Smooth muscle cell (in vitro differentiated cells): ENCODE measurements at regions not wholly inside any gene's neighbourhood (a gene's known extent, or its start where the extent isn't known, plus 50 kb on each side); places are given as distances from the start of the nearest gene placed in this dataset.

Experiments used
- DNase-seq: peaks from one replicate; lab custom pipeline; 2025; ENCODE audit not compliant: unreplicated experiment; lab: John Stamatoyannopoulos, UW
- H2AFZ ChIP-seq: fragments of 200-600 bp; sonication (generic); 2 replicates; pipeline ENCODE4 v1.6.0; 2016; ENCODE audit warnings: antibody characterized with exemption, low read depth, mild to moderate bottlenecking
- H3F3A ChIP-seq: fragments of 200-600 bp; sonication (generic); 2 replicates; pipeline ENCODE4 v1.6.0; 2017; ENCODE audit warnings: antibody characterized with exemption, low read depth
- H3K27ac ChIP-seq: fragments of 200-600 bp; sonication (generic); 2 replicates; pipeline ENCODE4 v1.5.1; 2016; ENCODE audit warnings: low read depth, mild to moderate bottlenecking
- H3K27me3 ChIP-seq: fragments of 200-600 bp; sonication (generic); 2 replicates; pipeline ENCODE4 v1.6.1; 2016; ENCODE audit warnings: low read depth, mild to moderate bottlenecking
- H3K36me3 ChIP-seq: fragments of 200-600 bp; sonication (generic); 2 replicates; pipeline ENCODE4 v1.5.1; 2016; ENCODE audit warnings: low read depth
- H3K4me1 ChIP-seq: fragments of 200-600 bp; sonication (generic); 2 replicates; pipeline ENCODE4 v1.5.1; 2016; ENCODE audit warnings: low read depth
- H3K4me2 ChIP-seq: fragments of 200-600 bp; sonication (generic); 2 replicates; pipeline ENCODE4 v1.6.0; 2016; ENCODE audit warnings: mild to moderate bottlenecking
- H3K4me3 ChIP-seq: fragments of 200-600 bp; sonication (generic); 2 replicates; pipeline ENCODE4 v1.5.1; 2016; ENCODE audit warnings: mild to moderate bottlenecking
- H3K79me2 ChIP-seq: fragments of 200-600 bp; sonication (generic); 2 replicates; pipeline ENCODE4 v1.6.0; 2016; ENCODE audit warnings: low read depth, mild to moderate bottlenecking
- H3K9ac ChIP-seq: fragments of 200-600 bp; sonication (generic); 2 replicates; pipeline ENCODE4 v1.6.0; 2016; ENCODE audit warnings: low read depth
- H3K9me3 ChIP-seq: fragments of 200-600 bp; sonication (generic); replicated peaks from 2 replicates; pipeline ENCODE4 v1.5.1; 2016; ENCODE audit warnings: low read depth
- H4K20me1 ChIP-seq: fragments of 200-600 bp; sonication (generic); 2 replicates; pipeline ENCODE4 v1.6.0; 2016; ENCODE audit warnings: low read depth
- WGBS: methylation state at CpG from one replicate; pipeline ENCODE4 v1.1.7; 2016; ENCODE audit warnings: low lambda C conversion rate; 5-methylcytosine and 5-hydroxymethylcytosine counted together
- TF ChIP-seq, protein P1 (sequence below): fragments of 200-600 bp; sonication (generic); IDR thresholded peaks from 2 replicates; pipeline ENCODE4 v1.5.1; 2017; ENCODE audit warnings: borderline replicate concordance, mild to moderate bottlenecking, antibody characterized with exemption; ENCODE audit not compliant: insufficient read depth, poor library complexity, severe bottlenecking

DNA sequence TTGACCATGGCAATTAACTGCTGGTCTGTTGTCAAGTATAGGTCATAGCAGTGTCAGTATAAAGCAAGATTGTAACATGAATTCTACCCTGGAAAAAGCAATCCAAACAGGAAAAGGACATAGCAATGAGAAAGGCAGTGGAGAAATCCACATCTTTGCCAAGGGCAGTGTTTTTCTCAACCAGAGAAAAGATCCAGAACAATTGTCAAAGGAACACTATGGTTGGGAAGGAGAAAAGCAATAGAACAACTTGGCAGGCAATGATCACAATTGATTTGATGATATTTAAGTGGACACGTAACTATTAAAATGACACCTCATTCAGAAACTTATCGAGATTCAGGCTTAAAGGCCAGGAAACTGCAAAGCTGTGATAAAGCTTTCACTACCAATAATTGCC, 271.1 kb downstream of the DIPK2A start:
- Histone ChIP-seq H3K4me3 (no peak overlapping the region), H3K9me3 (no peaks in the 10 kb centered on the region), H3K4me1 (no peaks in the 10 kb centered on the region), H3K27me3 (no peaks in the 10 kb centered on the region), H2AFZ (no peak overlapping the region), H3K79me2 (no peaks in the 10 kb centered on the region), H4K20me1 (no peaks in the 10 kb centered on the region), H3K4me2 (no peak overlapping the region), H3K9ac (no peak overlapping the region), H3K36me3 (no peaks in the 10 kb centered on the region), H3F3A (no peaks in the 10 kb centered on the region), H3K27ac (no peak overlapping the region)
- DNase-seq: no peak
- TF ChIP-seq, protein P1, sequence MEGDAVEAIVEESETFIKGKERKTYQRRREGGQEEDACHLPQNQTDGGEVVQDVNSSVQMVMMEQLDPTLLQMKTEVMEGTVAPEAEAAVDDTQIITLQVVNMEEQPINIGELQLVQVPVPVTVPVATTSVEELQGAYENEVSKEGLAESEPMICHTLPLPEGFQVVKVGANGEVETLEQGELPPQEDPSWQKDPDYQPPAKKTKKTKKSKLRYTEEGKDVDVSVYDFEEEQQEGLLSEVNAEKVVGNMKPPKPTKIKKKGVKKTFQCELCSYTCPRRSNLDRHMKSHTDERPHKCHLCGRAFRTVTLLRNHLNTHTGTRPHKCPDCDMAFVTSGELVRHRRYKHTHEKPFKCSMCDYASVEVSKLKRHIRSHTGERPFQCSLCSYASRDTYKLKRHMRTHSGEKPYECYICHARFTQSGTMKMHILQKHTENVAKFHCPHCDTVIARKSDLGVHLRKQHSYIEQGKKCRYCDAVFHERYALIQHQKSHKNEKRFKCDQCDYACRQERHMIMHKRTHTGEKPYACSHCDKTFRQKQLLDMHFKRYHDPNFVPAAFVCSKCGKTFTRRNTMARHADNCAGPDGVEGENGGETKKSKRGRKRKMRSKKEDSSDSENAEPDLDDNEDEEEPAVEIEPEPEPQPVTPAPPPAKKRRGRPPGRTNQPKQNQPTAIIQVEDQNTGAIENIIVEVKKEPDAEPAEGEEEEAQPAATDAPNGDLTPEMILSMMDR: no peak
- WGBS: 76% methylated on average over 2 of the region's 2 CpGs

DNA sequence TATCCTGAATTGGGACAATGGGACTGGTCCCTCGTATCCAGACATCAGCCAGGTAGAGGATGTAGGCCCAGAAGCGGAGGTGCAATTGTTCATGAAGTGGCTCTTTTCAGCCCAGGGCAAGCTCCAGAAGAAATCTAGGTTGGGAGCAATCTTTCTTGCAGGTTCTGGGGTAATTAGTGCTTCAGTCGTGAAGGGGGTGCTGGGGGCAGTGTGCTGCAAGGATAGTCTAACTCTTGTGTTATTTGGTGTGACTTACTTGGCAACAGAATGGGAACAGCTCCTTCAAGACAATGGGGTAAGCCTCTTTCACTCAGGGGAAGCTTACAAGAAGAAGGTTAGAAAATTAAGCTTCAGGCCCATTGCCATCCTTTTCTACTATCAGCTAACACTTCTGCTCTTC, 273.0 kb downstream of the DIPK2A start:
- WGBS: 74% methylated on average over 3 of the region's 3 CpGs

DNA sequence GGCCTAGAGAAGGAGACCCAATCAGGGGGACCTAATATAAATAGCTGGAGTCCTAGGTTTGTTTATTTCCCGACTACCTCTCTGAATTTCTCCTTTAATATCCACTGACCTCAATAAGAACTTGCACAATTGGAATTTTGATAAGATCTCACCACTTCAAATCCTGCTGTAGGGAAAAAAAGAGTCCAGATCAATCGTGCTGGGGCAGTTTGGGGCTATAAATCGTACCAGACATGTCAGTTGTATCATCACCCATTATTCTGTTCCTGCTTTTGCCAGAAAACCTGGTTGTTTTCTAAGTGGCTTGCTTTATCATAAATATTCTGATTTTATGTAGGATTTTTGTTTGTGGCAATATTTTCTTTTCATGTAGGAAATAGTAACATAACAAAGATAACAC, 281.3 kb downstream of the DIPK2A start:
- Histone ChIP-seq H3K9me3 (no peaks in the 10 kb centered on the region), H3K9ac (no peak overlapping the region), H4K20me1 (no peaks in the 10 kb centered on the region), H3K27me3 (no peaks in the 10 kb centered on the region), H2AFZ (no peak overlapping the region), H3K4me3 (no peak overlapping the region), H3K79me2 (no peaks in the 10 kb centered on the region), H3F3A (peaks cover 3% of the 10 kb centered on the region), H3K36me3 (no peaks in the 10 kb centered on the region), H3K4me2 (no peak overlapping the region), H3K4me1 (no peaks in the 10 kb centered on the region), H3K27ac (no peak overlapping the region)
- DNase-seq: no peak
- TF ChIP-seq, protein P1: no peak
- WGBS: 56% methylated on average over 3 of the region's 3 CpGs

More for the DNA sequence above, 273.0 kb downstream of the DIPK2A start:
- Histone ChIP-seq H3K79me2 (no peaks in the 10 kb centered on the region), H3K27me3 (no peaks in the 10 kb centered on the region), H3K36me3 (no peaks in the 10 kb centered on the region), H3K9ac (no peak overlapping the region), H3K27ac (no peak overlapping the region), H3K4me1 (no peaks in the 10 kb centered on the region), H3K4me2 (no peak overlapping the region), H2AFZ (no peak overlapping the region), H3K9me3 (no peaks in the 10 kb centered on the region), H3K4me3 (no peak overlapping the region), H3F3A (no peaks in the 10 kb centered on the region), H4K20me1 (no peaks in the 10 kb centered on the region)
- TF ChIP-seq, protein P1: no peak
- no peak for DNase-seq

DNA sequence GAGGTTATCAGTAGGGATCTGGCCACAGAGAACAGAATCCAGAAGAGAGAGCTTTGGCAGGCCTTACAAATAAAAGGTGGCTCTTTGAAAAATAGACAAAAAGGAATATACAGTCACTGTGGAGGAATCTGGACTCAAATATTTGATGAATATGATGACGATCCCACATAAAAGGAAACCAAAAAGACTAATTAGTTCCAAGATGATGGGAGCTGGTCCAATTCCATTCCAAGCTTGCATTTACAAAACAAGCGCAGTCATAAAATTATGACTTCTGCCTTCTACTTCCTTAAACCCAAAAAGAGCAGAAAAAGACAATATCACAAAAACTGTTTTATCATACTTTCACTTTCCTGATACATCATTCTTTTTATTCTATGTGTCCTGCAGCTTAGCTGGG, 285.8 kb downstream of the DIPK2A start:
- no peaks in the 10 kb centered on the region for H3K27me3 ChIP-seq
- no peak for DNase-seq
- 61% methylated on average over 2 of the region's 2 CpGs for WGBS
- H3K4me1 ChIP-seq: no peaks in the 10 kb centered on the region
- H4K20me1 ChIP-seq: no peaks in the 10 kb centered on the region
- no peak overlapping the region for H3K27ac ChIP-seq
- no peaks in the 10 kb centered on the region for H3K9me3 ChIP-seq
- no peaks in the 10 kb centered on the region for H3K36me3 ChIP-seq
- H3K4me2 ChIP-seq: no peak overlapping the region
- no peak overlapping the region for H2AFZ ChIP-seq
- H3K4me3 ChIP-seq: no peak overlapping the region
- TF ChIP-seq, protein P1: no peak
- H3K9ac ChIP-seq: no peak overlapping the region
- H3F3A ChIP-seq: no peaks in the 10 kb centered on the region
- H3K79me2 ChIP-seq: no peaks in the 10 kb centered on the region
